GM18517 (cell line): ENCODE measurements at regions not wholly inside any gene's neighbourhood (a gene's known extent, or its start where the extent isn't known, plus 50 kb on each side); places are given as distances from the start of the nearest gene placed in this dataset.
"Not testable (repeated sequence)": the region's sequence is repeated elsewhere in the genome, so short reads cannot be mapped to it uniquely, and the experiment has no call there.

Experiments
- ATAC-seq: cut with Tn5 transposase; IDR thresholded peaks from one replicate; pipeline ENCODE4 v1.9.1; 2021; ENCODE audit warnings: mild to moderate bottlenecking, moderate library complexity; ENCODE audit not compliant: unreplicated experiment

DNA sequence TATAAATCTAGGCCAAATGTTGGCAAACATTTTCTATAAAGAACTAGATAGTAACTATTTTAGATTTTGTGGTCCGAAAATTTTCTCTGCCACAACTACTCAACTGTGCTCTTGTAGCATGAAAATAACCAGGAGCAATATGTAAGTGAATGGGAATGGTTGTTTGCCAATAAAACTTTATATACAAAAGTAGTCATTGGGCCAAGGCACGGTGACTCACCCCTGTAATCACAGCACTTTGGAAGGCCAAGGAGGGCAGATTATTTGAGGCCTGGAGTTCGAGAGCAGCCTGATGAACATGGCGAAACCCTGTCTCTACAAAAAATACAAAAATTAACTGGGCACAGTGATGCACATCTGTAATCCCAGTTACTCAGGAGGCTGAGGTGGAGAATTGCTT, 617.1 kb downstream of the EPM2A start:
- ATAC-seq = no peak

- no peak for ATAC-seq
Measured at GRCh38 chr6:145119081-145119480, 616.2 kb downstream of the EPM2A start.

- no peak for ATAC-seq
Measured at GRCh38 chr6:145132709-145133108, 602.6 kb downstream of the EPM2A start.

DNA sequence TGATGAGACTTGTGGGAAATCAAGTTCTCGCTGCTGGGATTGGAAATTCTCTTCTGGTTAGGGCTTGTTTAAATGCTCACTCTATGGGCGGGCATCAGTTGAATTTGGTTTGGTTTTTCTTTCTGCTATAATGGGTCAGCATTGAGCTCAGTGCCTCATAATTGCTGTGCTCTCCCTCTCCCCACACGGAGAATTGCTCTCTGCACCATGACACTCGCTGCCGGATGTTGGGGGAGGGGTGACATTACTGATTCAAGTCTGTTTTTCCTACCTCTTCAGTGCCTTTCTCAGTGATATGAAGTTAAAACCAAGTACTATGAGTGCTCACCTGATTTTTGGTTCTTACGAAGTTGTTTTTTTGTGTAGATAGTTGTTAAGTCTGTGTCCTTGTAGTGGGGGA, 599.6 kb downstream of the EPM2A start:
- no peak for ATAC-seq

- ATAC-seq = no peak
Measured at GRCh38 chr6:145137425-145137824, 597.9 kb downstream of the EPM2A start.

- no peak for ATAC-seq
Measured at GRCh38 chr6:145138469-145139139, 596.7 kb downstream of the EPM2A start.

DNA sequence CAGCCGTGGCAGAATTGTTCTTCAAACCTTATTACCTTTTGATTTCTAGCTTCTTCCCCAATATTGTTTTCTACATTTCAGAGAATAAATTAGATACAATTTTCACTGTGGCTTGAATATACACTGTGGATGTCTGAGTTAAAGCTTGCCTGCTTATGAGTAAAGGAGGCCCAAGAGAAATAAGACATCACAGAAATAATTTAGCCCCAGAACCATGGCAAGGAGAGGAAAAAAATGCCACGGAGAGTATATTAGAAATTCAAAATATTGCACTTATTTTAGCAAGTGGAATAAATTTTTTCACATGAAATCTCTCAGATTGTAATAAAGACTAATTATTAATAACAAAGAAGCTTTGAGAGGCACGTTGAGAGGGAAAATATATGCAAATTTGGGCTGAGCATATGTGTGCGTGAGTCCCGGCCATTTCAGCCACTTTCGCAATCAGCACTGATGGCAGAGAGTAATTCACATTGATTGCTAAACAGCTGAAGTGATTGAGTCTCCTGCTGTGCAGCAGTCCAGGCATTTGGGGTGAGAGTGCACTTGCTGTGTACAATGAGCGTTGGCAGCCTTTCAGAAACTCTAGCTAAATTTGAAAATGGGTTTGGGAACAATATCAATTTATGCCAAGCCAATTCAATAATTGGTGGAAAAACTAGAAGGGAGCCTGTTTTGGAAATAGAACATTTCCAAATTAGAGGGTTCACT, 596.0 kb downstream of the EPM2A start:
- no peak for ATAC-seq

DNA sequence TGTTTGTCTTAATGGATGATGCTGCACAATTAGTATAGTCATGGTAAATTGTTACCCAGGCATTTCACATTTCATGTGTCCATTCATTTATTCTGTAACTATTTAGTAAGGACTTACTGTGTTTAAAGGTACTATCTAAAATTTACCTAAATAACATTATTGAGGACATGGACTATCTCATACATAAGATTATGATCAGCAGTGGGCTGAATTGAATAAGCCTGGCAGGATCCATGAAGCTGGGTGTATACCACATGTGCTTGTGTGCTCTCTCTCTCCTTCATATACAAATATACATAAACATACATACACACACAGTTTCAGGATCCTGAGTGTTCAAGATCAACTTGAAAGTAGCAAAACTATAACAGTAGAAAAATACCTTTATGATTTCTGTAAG, 595.4 kb downstream of the EPM2A start:
- ATAC-seq = no peak

DNA sequence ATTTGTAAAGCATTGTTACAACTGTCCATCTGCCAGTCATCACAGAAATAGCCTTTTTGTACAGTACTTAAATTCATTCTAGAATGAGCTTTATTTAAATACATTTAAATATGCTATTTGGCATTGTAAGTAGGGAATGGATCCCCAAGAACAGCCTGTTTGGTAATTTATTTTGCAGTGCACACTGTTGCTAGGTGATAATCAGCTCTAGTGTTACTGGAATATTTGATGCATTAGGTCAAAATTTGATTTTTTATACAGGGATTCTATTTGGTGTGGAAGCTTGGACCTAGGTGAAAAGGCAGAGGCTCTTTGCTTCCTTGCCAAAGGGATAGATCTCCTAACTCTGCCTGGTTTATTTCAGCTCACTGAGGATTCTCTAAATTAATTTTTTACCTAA, 593.7 kb downstream of the EPM2A start:
- ATAC-seq = no peak

DNA sequence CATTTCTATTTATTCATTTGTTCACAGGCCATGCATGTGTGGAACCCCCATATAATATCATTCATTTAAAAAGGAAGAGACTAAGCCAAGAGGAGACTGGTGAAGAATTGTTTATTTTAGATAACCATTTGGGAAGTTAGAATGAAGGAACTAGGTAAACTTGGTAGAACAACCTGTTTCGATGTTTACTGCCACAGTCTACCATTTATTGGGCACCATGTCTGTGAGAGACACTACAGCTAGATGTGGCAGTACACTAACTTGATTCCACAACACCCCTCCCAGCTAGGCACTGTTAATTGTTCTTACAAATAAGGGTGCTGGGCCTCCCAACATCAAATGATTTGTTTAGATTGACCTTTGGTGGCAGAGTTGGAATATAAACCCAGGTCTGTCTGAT, 592.4 kb downstream of the EPM2A start:
- no peak for ATAC-seq

DNA sequence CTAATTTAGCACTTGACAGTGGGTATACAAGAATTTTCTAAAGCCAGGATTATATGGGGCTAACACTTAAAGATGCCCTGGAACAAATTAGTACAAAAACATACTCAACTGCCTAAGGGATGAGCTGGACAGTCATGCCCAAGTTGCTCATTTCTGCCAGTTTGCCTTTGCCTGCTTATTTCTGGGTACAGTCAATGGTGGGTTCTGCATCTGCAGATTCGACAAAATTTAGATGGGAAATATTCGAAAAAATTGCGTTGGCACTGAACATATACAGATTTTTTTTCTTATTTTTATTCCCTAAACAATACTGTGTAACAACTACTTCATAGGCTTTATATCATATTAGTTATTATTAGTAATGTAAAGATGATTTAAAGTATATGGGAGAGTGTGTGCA, 591.9 kb downstream of the EPM2A start:
- ATAC-seq = no peak

- ATAC-seq = no peak
Measured at GRCh38 chr6:145147559-145147958, 587.8 kb downstream of the EPM2A start.

DNA sequence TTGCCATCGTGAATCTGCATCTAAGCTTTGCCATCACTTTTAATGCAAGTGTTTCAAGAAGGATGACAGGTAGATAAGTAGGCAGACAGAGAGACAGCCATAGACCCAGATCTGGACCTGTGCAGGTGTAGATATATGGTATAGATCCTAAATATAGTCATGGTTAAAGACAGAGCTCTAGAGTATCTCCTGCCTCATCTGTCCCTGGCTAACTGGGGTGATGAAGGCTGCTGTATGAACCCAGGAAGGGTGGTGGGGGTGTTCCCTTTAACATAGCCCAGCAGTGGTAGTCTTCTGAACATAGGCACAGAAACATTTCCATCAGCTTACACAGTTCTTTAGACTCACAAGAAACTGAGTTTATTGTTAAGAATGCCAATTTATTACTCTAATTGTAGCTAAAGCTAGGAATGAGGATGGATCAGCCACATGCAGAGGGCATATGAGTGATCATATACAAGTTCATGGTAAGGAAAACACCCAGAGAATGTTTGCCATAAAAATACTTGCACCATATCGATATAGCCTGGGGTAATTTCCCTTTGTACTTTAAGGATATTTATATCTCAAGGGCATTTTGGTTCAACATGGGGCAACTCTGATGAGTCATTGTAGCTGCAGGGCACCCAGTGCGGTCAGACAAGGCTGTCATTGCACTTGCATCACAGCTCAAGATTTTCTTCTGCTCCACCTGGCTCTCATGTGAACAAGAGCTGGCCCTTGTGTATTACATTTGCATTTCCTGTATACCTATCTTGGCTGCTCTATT, 587.2 kb downstream of the EPM2A start:
- peak; percentile 81 for ATAC-seq

DNA sequence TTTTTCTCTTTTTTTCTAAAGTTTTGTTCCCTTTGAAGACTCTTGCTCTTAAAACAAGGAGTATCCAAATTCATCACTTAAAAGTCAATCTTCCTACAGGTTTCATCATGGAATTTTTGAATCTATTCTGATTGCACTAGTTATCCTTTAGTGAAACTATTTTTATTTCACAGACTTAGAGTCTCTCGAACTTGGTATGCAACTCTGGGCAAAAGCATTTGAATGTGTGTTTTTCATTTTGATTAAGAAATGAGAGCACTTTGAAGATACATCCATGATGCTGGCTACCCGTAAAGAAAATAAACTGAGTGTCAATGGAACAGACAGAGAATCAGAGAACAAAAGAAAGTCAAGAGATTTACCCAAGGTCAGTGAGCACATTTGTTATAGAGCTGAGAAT, 586.5 kb downstream of the EPM2A start:
- ATAC-seq = no peak

- no peak for ATAC-seq
Measured at GRCh38 chr6:145151624-145152023, 583.7 kb downstream of the EPM2A start.

DNA sequence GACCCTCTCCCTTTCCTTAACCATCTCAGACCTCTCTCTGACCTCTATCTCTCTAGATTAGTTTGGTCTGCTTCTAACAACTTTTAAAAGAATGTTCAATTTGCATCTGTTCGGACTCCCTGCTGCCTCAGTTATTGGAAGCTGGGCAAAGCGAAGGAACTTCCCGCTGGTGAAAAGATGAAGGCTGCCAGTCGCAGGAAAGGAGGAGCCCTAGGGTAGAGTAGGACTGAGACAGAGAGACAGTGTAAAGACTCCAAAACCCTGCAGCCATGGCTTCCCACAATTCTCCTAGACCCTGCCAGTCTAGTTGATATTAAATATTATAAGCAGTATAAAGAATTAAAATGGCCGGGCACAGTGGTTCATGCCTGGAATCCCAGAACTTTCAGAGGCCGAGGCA, 581.8 kb downstream of the EPM2A start:
- ATAC-seq = no peak

DNA sequence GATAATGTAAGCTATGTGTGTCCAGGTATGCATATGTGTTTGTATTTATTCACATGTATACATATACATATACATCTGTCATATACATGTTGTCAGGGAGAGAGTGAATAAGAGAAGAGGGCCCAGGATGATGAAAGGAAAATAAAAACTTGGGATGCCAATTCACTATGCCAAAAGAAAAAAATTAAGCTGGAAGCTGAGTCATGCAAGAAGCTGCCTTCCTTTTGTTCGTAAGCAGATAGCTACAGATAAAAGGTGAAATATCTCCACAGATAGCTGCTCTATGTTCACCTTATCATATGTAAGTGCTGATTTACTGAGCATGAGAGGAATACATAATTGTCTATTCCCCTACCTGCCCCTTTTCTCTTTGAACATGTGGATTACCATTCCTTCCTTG, 579.9 kb downstream of the EPM2A start:
- no peak for ATAC-seq

DNA sequence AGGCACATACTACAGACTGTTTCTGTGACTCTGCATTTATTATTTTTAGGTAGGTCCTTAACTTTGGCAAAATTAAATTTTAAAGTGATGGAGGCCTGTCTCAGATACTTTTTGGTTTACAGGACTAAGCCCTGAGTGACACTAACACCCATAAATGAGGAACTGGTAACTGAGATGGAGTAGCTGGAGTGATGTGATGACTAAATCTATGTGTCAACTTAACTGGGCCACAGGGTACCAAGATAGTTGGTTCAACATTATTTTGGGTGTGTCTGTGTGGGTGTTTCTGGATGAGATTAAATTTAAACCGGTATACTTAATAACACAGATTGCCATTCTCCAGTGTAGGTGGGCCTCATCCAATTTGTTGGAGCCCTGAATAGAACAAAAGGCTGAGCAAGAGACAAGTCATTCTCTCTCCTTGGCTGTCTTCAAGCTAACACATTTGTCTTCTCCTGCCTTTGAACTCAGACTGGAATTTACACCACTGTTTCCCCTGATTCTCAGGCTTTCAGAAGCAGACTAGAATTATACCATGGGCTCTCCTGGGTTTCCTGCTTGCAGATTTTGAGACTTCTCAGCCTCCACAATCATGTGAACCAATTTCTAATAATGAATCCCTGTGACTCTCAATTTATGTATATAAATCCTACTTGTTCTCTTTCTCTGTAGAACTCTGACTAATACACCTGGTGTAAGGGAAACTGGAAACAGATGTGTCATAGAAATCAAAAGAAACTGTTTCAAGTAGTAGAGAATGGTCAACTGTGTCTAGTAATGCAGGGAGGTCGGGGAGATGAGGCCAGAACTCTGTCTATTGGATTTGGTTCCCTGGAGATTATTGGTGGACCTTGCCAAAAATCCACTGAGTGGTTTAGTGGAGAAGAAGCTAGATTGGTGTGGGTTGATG, 579.2 kb downstream of the EPM2A start:
- no peak for ATAC-seq

DNA sequence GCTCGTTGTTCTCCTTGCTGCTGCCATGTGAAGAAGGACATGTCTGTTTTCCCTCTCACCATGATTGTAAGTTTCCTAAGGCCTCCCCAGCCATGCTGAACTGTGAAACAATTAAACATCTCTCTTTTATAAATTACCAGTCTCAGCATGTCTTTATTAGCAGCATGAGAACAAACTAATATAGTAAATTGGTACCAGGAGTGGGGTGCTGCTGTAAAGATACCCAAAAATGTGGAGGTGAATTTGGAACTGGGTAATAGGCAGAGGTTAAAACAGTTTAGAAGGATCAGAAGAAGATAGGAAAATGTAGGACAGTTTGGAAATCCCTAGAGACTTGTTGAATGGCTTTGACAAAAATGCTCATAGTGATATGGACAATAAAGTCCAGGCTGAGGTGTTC, 576.7 kb downstream of the EPM2A start:
- ATAC-seq = not testable (repeated sequence)

- ATAC-seq = no peak
Measured at GRCh38 chr6:145159921-145160320, 575.4 kb downstream of the EPM2A start.

DNA sequence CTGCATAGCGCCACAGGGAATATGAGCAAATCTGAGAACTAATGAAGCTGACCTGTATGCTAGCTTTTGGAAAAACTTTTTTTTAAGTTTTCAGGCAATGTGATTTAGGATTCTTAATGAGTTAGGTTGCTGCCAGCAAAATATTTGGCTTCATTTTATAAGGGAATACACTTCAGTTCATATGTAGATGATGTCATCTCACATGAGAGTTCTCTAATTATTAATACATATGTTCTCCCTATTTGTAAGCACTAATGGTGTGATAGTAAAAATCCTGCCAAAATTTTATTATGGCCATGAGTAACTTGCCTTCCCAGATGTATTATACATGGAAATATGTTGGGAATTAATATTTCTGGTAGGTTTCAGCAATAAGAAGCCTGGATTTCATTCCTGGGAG, 573.8 kb downstream of the EPM2A start:
- ATAC-seq = no peak
